ENCODE measurements at regions not wholly inside any gene's neighbourhood (a gene's known extent, or its start where the extent isn't known, plus 50 kb on each side); places are given as distances from the start of the nearest gene placed in this dataset.

GRCh38 chr3:67875858-67876257 is 221.4 kb upstream of the SUCLG2 start:
- H3K36me3 Mint-ChIP-seq, result no peaks in the 10 kb centered on the region
- no peak for DNase-seq (ENCODE audit: low spot score in 2 of 2)
- no peaks in the 10 kb centered on the region for H3K9me3 Mint-ChIP-seq
- ATAC-seq, result no peak
- no peak overlapping the region for H3K27ac Mint-ChIP-seq

GRCh38 chr3:67875338-67875737 is 220.9 kb upstream of the SUCLG2 start:
- no peaks in the 10 kb centered on the region for H3K36me3 Mint-ChIP-seq
- DNase-seq (ENCODE audit: low spot score in 2 of 2) (no peak), ATAC-seq (no peak)
- H3K9me3 Mint-ChIP-seq, result no peaks in the 10 kb centered on the region
- no peak overlapping the region for H3K27ac Mint-ChIP-seq

GRCh38 chr3:67870477-67870876 is 216.1 kb upstream of the SUCLG2 start:
- H3K36me3 Mint-ChIP-seq, result peaks cover 0 to 6% of the 10 kb centered on the region in 2 donors
- H3K9me3 Mint-ChIP-seq, result no peaks in the 10 kb centered on the region
- no peak overlapping the region for H3K27ac Mint-ChIP-seq

GRCh38 chr3:67866571-67866970 is 212.2 kb upstream of the SUCLG2 start:
- H3K36me3 Mint-ChIP-seq, result peaks cover 0 to 6% of the 10 kb centered on the region in 2 donors
- no peak overlapping the region for H3K27ac Mint-ChIP-seq
- no peaks in the 10 kb centered on the region for H3K9me3 Mint-ChIP-seq
- DNase-seq (ENCODE audit: low spot score in 2 of 2) (no peak), ATAC-seq (no peak)

More at GRCh38 chr3:67870477-67870876, 216.1 kb upstream of the SUCLG2 start:
- ATAC-seq (no peak), DNase-seq (ENCODE audit: low spot score in 2 of 2) (no peak)

GRCh38 chr3:67864587-67865183 is 210.3 kb upstream of the SUCLG2 start:
- H3K9me3 Mint-ChIP-seq, result no peaks in the 10 kb centered on the region
- H3K36me3 Mint-ChIP-seq, result peaks cover 0 to 11% of the 10 kb centered on the region in 2 donors
- no peak for DNase-seq (ENCODE audit: low spot score in 2 of 2)
- H3K27ac Mint-ChIP-seq, result no peak overlapping the region
- no peak for ATAC-seq

GRCh38 chr3:67863869-67864268 is 209.5 kb upstream of the SUCLG2 start:
- Mint-ChIP-seq H3K27ac (no peak overlapping the region), H3K9me3 (no peaks in the 10 kb centered on the region), H3K36me3 (peaks cover 0 to 11% of the 10 kb centered on the region in 2 donors)
- no peak for ATAC-seq
- DNase-seq (ENCODE audit: low spot score in 2 of 2), result no peak

GRCh38 chr3:67860429-67860828 is 206.0 kb upstream of the SUCLG2 start:
- Mint-ChIP-seq H3K36me3 (peaks cover 0 to 5% of the 10 kb centered on the region in 2 donors), H3K27ac (no peak overlapping the region), H3K9me3 (no peaks in the 10 kb centered on the region)
- ATAC-seq (no peak), DNase-seq (ENCODE audit: low spot score in 2 of 2) (no peak)

GRCh38 chr3:67858492-67858891 is 204.1 kb upstream of the SUCLG2 start:
- DNase-seq (ENCODE audit: low spot score in 2 of 2) (no peak), ATAC-seq (no peak)
- peaks cover 0 to 5% of the 10 kb centered on the region in 2 donors for H3K36me3 Mint-ChIP-seq
- H3K9me3 Mint-ChIP-seq, result no peaks in the 10 kb centered on the region
- no peak overlapping the region for H3K27ac Mint-ChIP-seq

GRCh38 chr3:67856718-67857117 is 202.3 kb upstream of the SUCLG2 start:
- ATAC-seq (no peak), DNase-seq (ENCODE audit: low spot score in 2 of 2) (no peak)
- H3K27ac Mint-ChIP-seq, result no peak overlapping the region
- H3K36me3 Mint-ChIP-seq, result peaks cover 0 to 8% of the 10 kb centered on the region in 2 donors
- H3K9me3 Mint-ChIP-seq, result peaks cover 0 to 2% of the 10 kb centered on the region in 2 donors

- DNase-seq (ENCODE audit: low spot score in 2 of 2) (no peak), ATAC-seq (no peak)
- H3K36me3 Mint-ChIP-seq, result peaks cover 0 to 4% of the 10 kb centered on the region in 2 donors
- peaks cover 0 to 5% of the 10 kb centered on the region in 2 donors for H3K9me3 Mint-ChIP-seq
- no peak overlapping the region for H3K27ac Mint-ChIP-seq
Observed at GRCh38 chr3:67854663-67855062, 200.3 kb upstream of the SUCLG2 start.

GRCh38 chr3:67853520-67853919 is 199.1 kb upstream of the SUCLG2 start:
- peaks cover 0 to 5% of the 10 kb centered on the region in 2 donors for H3K9me3 Mint-ChIP-seq
- ATAC-seq (no peak), DNase-seq (ENCODE audit: low spot score in 2 of 2) (no peak)
- H3K36me3 Mint-ChIP-seq, result peaks cover 0 to 4% of the 10 kb centered on the region in 2 donors
- no peak overlapping the region for H3K27ac Mint-ChIP-seq

GRCh38 chr3:67848299-67848698 is 193.9 kb upstream of the SUCLG2 start:
- ATAC-seq (no peak), DNase-seq (ENCODE audit: low spot score in 2 of 2) (no peak)
- Mint-ChIP-seq H3K36me3 (peaks cover 0 to 4% of the 10 kb centered on the region in 2 donors), H3K27ac (no peak overlapping the region), H3K9me3 (peaks cover 2 to 5% of the 10 kb centered on the region in 2 donors)

- Mint-ChIP-seq H3K36me3 (no peaks in the 10 kb centered on the region), H3K27ac (no peak overlapping the region), H3K9me3 (peaks cover 0 to 5% of the 10 kb centered on the region in 2 donors)
- DNase-seq (ENCODE audit: low spot score in 2 of 2), result no peak
- ATAC-seq, result no peak
Observed at GRCh38 chr3:67846166-67846565, 191.8 kb upstream of the SUCLG2 start.

- no peak overlapping the region for H3K27ac Mint-ChIP-seq
- peaks cover 34% of the 10 kb centered on the region in 2 donors for H3K9me3 Mint-ChIP-seq
- no peak for DNase-seq (ENCODE audit: low spot score in 2 of 2)
- peaks cover 12 to 23% of the 10 kb centered on the region in 2 donors for H3K36me3 Mint-ChIP-seq
- ATAC-seq, result no peak
Observed at GRCh38 chr3:67832817-67833216, 178.4 kb upstream of the SUCLG2 start.

- Mint-ChIP-seq H3K9me3 (peaks cover 34% of the 10 kb centered on the region in 2 donors), H3K36me3 (peaks cover 12 to 23% of the 10 kb centered on the region in 2 donors), H3K27ac (no peak overlapping the region)
- no peak for DNase-seq (ENCODE audit: low spot score in 2 of 2)
- ATAC-seq, result no peak
Observed at GRCh38 chr3:67831262-67831661, 176.8 kb upstream of the SUCLG2 start.

- H3K9me3 Mint-ChIP-seq, result peaks cover 24 to 28% of the 10 kb centered on the region in 2 donors
- H3K27ac Mint-ChIP-seq, result no peak overlapping the region
- no peak for ATAC-seq
- DNase-seq (ENCODE audit: low spot score in 2 of 2), result no peak
- peaks cover 6 to 29% of the 10 kb centered on the region in 2 donors for H3K36me3 Mint-ChIP-seq
Observed at GRCh38 chr3:67828486-67829010, 174.1 kb upstream of the SUCLG2 start.

- peaks cover 0 to 4% of the 10 kb centered on the region in 2 donors for H3K9me3 Mint-ChIP-seq
- no peak overlapping the region for H3K27ac Mint-ChIP-seq
- H3K36me3 Mint-ChIP-seq, result peaks cover 0 to 11% of the 10 kb centered on the region in 2 donors
- DNase-seq (ENCODE audit: low spot score in 2 of 2) (no peak), ATAC-seq (no peak)
Observed at GRCh38 chr3:67821135-67821534, 166.7 kb upstream of the SUCLG2 start.

- no peak for DNase-seq (ENCODE audit: low spot score in 2 of 2)
- no peaks in the 10 kb centered on the region for H3K9me3 Mint-ChIP-seq
- no peak for ATAC-seq
- no peaks in the 10 kb centered on the region for H3K36me3 Mint-ChIP-seq
- no peak overlapping the region for H3K27ac Mint-ChIP-seq
Observed at GRCh38 chr3:67819447-67819846, 165.0 kb upstream of the SUCLG2 start.
